ENCODE measurements at regions not wholly inside any gene's neighbourhood (a gene's known extent, or its start where the extent isn't known, plus 50 kb on each side); places are given as distances from the start of the nearest gene placed in this dataset.

DNA sequence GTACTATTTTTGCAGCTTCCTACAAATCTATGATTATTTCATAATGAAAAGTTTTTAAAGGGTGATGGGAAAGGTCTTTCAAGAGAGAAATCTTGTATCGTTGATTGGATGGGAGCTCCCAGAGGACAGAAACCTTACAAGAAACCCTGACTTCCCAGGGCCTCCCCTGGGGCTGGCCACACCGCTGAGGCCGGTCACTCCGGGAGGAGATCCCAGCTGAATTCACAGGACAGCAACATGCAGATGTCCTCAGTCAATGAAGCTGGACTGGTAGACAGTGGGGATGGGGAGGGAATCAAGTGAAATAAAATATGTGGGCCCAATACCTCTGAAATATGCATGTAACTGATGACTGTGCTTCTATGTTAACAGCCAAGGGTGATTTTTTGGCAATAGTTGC, 135.6 kb downstream of the TFCP2L1 start:
- TF ChIP-seq POLR2A (IDR thresholded peaks at IDR 0.05; ENCODE audit: low read length) (no peak), GATA1 (IDR thresholded peaks at IDR 0.05; ENCODE audit: low read depth, low read length) (no peak)

All from erythroblast (primary cell).